ENCODE measurements at regions not wholly inside any gene's neighbourhood (a gene's known extent, or its start where the extent isn't known, plus 50 kb on each side); places are given as distances from the start of the nearest gene placed in this dataset.
A peak's percentile ranks its signal among the peaks of the same experiment; 100 is the strongest.

- Histone ChIP-seq H3K4me3 (peak overlapping the region; percentile 33 to 39), H3K4me1 (peaks cover 0 to 26% (median 13%) of the 10 kb centered on the region in 4 donors), H3K9me3 (no peaks in the 10 kb centered on the region), H3K36me3 (no peaks in the 10 kb centered on the region), H3K27ac (peak overlapping the region; percentile 81 to 82), H3K27me3 (no peaks in the 10 kb centered on the region)
- intact Hi-C loops (cut with DNase I; ENCODE audit: low total_unique reads) = loop anchor here (10.0 kb wide), 2 partner anchors 120 to 310 kb away; no protein-coding TSS in a partner anchor
- no peak for TF ChIP-seq CTCF (IDR thresholded peaks at IDR 0.05)
- DNase-seq = peak; percentile 57 to 79
Measured at GRCh38 chr10:3935141-3935540, 150.1 kb upstream of the KLF6 start.

GRCh38 chr10:3933733-3934132 lies 148.7 kb upstream of the KLF6 start:
- no peaks in the 10 kb centered on the region for H3K9me3 ChIP-seq
- H3K4me1 ChIP-seq = peaks cover 0 to 40% (median 13%) of the 10 kb centered on the region in 4 donors
- no peak for DNase-seq
- TF ChIP-seq CTCF (IDR thresholded peaks at IDR 0.05) = no peak
- no peaks in the 10 kb centered on the region for H3K27me3 ChIP-seq
- intact Hi-C loops (cut with DNase I; ENCODE audit: low total_unique reads) = loop anchor here (10.0 kb wide), 2 partner anchors 121 to 311 kb away; no protein-coding TSS in a partner anchor
- H3K4me3 ChIP-seq = no peak overlapping the region
- H3K27ac ChIP-seq = peak overlapping the region in 1 of 2 donors; percentile 81
- H3K36me3 ChIP-seq = no peaks in the 10 kb centered on the region

- no peak for DNase-seq
- no peaks in the 10 kb centered on the region for H3K36me3 ChIP-seq
- H3K27ac ChIP-seq = no peak overlapping the region
- H3K9me3 ChIP-seq = no peaks in the 10 kb centered on the region
- no peak for TF ChIP-seq CTCF (IDR thresholded peaks at IDR 0.05)
- peaks cover 0 to 47% (median 13%) of the 10 kb centered on the region in 4 donors for H3K4me1 ChIP-seq
- no peak overlapping the region for H3K4me3 ChIP-seq
- intact Hi-C loops (cut with DNase I; ENCODE audit: low total_unique reads) = loop anchor here (10.0 kb wide), 2 partner anchors 122 to 312 kb away; no protein-coding TSS in a partner anchor
- H3K27me3 ChIP-seq = no peaks in the 10 kb centered on the region
Measured at GRCh38 chr10:3932597-3933375, 147.8 kb upstream of the KLF6 start.

GRCh38 chr10:3931901-3932300 lies 146.9 kb upstream of the KLF6 start:
- no peak for TF ChIP-seq CTCF (IDR thresholded peaks at IDR 0.05)
- DNase-seq = no peak

GRCh38 chr10:3931224-3931623 lies 146.2 kb upstream of the KLF6 start:
- no peak for DNase-seq
- peaks cover 0 to 58% (median 18%) of the 10 kb centered on the region in 4 donors for H3K4me1 ChIP-seq
- H3K27me3 ChIP-seq = no peaks in the 10 kb centered on the region
- intact Hi-C loops (cut with DNase I; ENCODE audit: low total_unique reads) = loop anchor here (10.0 kb wide), 2 partner anchors 124 to 314 kb away; no protein-coding TSS in a partner anchor
- no peak for TF ChIP-seq CTCF (IDR thresholded peaks at IDR 0.05)
- H3K27ac ChIP-seq = no peak overlapping the region
- no peaks in the 10 kb centered on the region for H3K9me3 ChIP-seq
- no peaks in the 10 kb centered on the region for H3K36me3 ChIP-seq
- H3K4me3 ChIP-seq = no peak overlapping the region

More at GRCh38 chr10:3931901-3932300, 146.9 kb upstream of the KLF6 start:
- no peak overlapping the region for H3K27ac ChIP-seq
- intact Hi-C loops (cut with DNase I; ENCODE audit: low total_unique reads) = loop anchor here (10.0 kb wide), 2 partner anchors 123 to 313 kb away; no protein-coding TSS in a partner anchor
- no peak overlapping the region for H3K4me3 ChIP-seq
- no peaks in the 10 kb centered on the region for H3K36me3 ChIP-seq
- peaks cover 0 to 56% (median 16%) of the 10 kb centered on the region in 4 donors for H3K4me1 ChIP-seq
- no peaks in the 10 kb centered on the region for H3K9me3 ChIP-seq
- no peaks in the 10 kb centered on the region for H3K27me3 ChIP-seq
